MCF 10A (cell line): ENCODE measurements at regions not wholly inside any gene's neighbourhood (a gene's known extent, or its start where the extent isn't known, plus 50 kb on each side); places are given as distances from the start of the nearest gene placed in this dataset.

Source experiments
- BruUV-seq: library from RNA; stranded (reverse); fragments of 400-500 nt; replicated peaks from 2 replicates; lab custom pipeline; 2021; lab: Mats Ljungman, UMichigan
- CTCF ChIA-PET: fragments of 300-600 bp; sonication (Branson Sonifier 250); formaldehyde crosslinking; extraction: SDS; loops from one replicate; lab custom pipeline; 2021; ENCODE audit warnings: antibody characterized with exemption, inconsistent platforms; lab: Yijun Ruan, JAX
- POLR2A ChIA-PET: fragments of 300-600, 350-650 bp; sonication (Branson Sonifier 250); formaldehyde crosslinking; extraction: SDS; loops from one replicate; lab custom pipeline; 2020; ENCODE audit warnings: antibody characterized with exemption, inconsistent platforms; lab: Yijun Ruan, JAX
- DNase-seq: peaks from one replicate; pipeline ENCODE4 v3.0.0-alpha.2; 2018; ENCODE audit not compliant: unreplicated experiment
- H3K27ac Mint-ChIP-seq: one replicate; pipeline ENCODE4 v1.8.0; 2022; ENCODE audit warnings: mild to moderate bottlenecking, low read depth, mixed read lengths; ENCODE audit not compliant: unreplicated experiment
- H3K27me3 Mint-ChIP-seq: one replicate; pipeline ENCODE4 v1.8.0; 2022; ENCODE audit warnings: mixed read lengths; ENCODE audit not compliant: insufficient read depth, unreplicated experiment
- H3K36me3 Mint-ChIP-seq: one replicate; pipeline ENCODE4 v1.8.0; 2022; ENCODE audit warnings: mild to moderate bottlenecking, moderate library complexity, mixed read lengths; ENCODE audit not compliant: insufficient read depth, unreplicated experiment
- H3K4me1 Mint-ChIP-seq: one replicate; pipeline ENCODE4 v1.8.0; 2022; ENCODE audit warnings: mixed read lengths; ENCODE audit not compliant: insufficient read depth, unreplicated experiment
- H3K4me3 Mint-ChIP-seq: one replicate; pipeline ENCODE4 v1.8.0; 2022; ENCODE audit warnings: mild to moderate bottlenecking, moderate library complexity, mixed read lengths; ENCODE audit not compliant: unreplicated experiment
- H3K9me3 Mint-ChIP-seq: one replicate; pipeline ENCODE4 v1.8.0; 2022; ENCODE audit warnings: mixed read lengths; ENCODE audit not compliant: unreplicated experiment
- CTCF ChIP-seq: fragments of 200-600 bp; IDR thresholded peaks from one replicate; pipeline ENCODE4 v1.8.0; 2022; ENCODE audit warnings: antibody characterized with exemption, mild to moderate bottlenecking; ENCODE audit not compliant: unreplicated experiment
- intact Hi-C: fragments of 100-400 bp; cut with micrococcal nuclease; formaldehyde crosslinking; loops from 2 replicates; pipeline ENCODE4 v1.14.1; 2022

GRCh38 chr13:22936228-22936627 lies 244.6 kb upstream of the SGCG start:
- Mint-ChIP-seq H3K4me3 (no peak overlapping the region), H3K27me3 (no peaks in the 10 kb centered on the region), H3K27ac (no peak overlapping the region), H3K36me3 (no peaks in the 10 kb centered on the region), H3K9me3 (no peaks in the 10 kb centered on the region), H3K4me1 (no peaks in the 10 kb centered on the region)
- ChIA-PET POLR2A (no interaction called here), CTCF (no interaction called here)
- no TSS peak for BruUV-seq
- intact Hi-C loops, result no loop called here
- no peak for TF ChIP-seq CTCF
- DNase-seq, result no peak

DNA sequence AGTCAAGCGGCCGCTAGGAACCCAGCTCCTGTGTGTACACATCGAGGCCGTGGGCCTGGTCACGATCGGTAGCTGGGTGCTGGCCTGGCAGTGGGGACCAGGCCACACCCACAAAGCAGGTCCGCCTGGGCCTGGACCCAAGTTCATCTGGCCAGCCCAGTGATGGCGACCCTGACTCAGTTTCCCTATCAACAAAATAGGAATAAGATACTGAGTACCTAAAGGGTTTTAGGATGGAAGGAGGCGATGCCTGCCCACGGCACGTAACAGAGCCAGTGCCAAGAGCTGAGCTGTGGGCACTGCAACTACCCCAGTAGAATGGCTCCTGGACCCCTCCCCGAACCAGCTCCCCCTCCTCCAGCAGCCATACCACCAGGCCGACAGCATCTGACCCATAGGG lies 243.5 kb upstream of the SGCG start:
- no peaks in the 10 kb centered on the region for H3K36me3 Mint-ChIP-seq
- no peak for TF ChIP-seq CTCF
- ChIA-PET POLR2A (no interaction called here), CTCF (interaction anchor here (0.6 kb wide), 1 partner anchor 25 kb away, joined by 3 read pairs; no protein-coding TSS in a partner anchor)
- H3K4me3 Mint-ChIP-seq, result no peak overlapping the region
- no TSS peak for BruUV-seq
- no peaks in the 10 kb centered on the region for H3K9me3 Mint-ChIP-seq
- no peak overlapping the region for H3K27ac Mint-ChIP-seq
- intact Hi-C loops, result no loop called here
- no peaks in the 10 kb centered on the region for H3K27me3 Mint-ChIP-seq
- no peaks in the 10 kb centered on the region for H3K4me1 Mint-ChIP-seq
- DNase-seq, result no peak

DNA sequence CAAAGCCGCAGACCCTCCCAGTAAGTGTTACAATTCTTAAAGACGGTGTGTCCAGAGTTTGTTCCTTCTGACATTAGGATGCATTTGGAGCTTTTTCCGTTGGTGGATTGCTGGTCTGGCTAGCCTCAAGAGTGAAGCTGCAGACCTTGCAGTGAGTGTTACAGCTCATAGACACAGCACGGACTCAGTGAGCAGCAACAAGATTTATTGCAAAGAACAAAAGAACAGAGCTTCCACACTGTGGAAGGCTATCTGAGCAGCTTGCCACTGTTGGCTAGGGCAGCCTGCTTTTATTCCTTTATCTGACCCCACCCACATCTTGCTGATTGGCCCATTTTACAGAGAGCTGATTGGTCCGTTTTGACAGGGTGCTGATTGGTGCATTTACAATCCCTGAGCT lies 242.8 kb upstream of the SGCG start:
- Mint-ChIP-seq H3K4me1 (no peaks in the 10 kb centered on the region), H3K9me3 (no peaks in the 10 kb centered on the region), H3K36me3 (no peaks in the 10 kb centered on the region), H3K27me3 (no peaks in the 10 kb centered on the region), H3K4me3 (no peak overlapping the region), H3K27ac (no peak overlapping the region)
- no peak for DNase-seq
- intact Hi-C loops, result no loop called here
- TF ChIP-seq CTCF, result no peak
- POLR2A ChIA-PET, result no interaction called here
- BruUV-seq, result no TSS peak
- CTCF ChIA-PET, result interaction anchor here (0.6 kb wide), 1 partner anchor 24 kb away, joined by 3 read pairs; no protein-coding TSS in a partner anchor

DNA sequence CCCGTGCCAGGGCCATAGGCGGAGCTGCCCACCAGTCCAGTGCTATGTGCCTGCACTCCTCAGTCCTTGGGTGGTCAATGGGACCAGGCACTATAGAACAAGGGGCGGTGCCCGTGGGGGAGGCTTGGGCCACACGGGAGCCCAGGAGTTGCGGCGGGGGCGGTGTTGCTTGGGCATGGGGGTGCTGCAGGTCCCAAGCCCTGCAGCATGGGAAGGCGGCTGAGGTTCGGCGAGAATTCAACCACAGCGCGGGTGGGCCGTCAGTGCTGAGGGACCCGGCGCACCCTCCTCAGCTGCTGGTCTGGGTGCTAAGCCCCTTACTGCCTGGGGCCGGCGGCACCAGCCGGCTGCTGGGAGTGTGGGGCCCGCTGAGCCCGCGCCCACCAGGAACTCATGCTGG lies 242.2 kb upstream of the SGCG start:
- Mint-ChIP-seq H3K27me3 (no peaks in the 10 kb centered on the region), H3K9me3 (no peaks in the 10 kb centered on the region), H3K4me1 (no peaks in the 10 kb centered on the region), H3K36me3 (no peaks in the 10 kb centered on the region), H3K4me3 (no peak overlapping the region), H3K27ac (no peak overlapping the region)
- TF ChIP-seq CTCF, result no peak
- DNase-seq, result no peak
- CTCF ChIA-PET, result no interaction called here
- POLR2A ChIA-PET, result no interaction called here
- intact Hi-C loops, result no loop called here
- no TSS peak for BruUV-seq
